SK-N-DZ (cell line): ENCODE measurements at regions not wholly inside any gene's neighbourhood (a gene's known extent, or its start where the extent isn't known, plus 50 kb on each side); places are given as distances from the start of the nearest gene placed in this dataset.

ENCODE experiments used
- DNase-seq: peaks from one replicate; pipeline ENCODE4 v3.0.0-alpha.2; 2015; ENCODE audit warnings: low spot score

DNA sequence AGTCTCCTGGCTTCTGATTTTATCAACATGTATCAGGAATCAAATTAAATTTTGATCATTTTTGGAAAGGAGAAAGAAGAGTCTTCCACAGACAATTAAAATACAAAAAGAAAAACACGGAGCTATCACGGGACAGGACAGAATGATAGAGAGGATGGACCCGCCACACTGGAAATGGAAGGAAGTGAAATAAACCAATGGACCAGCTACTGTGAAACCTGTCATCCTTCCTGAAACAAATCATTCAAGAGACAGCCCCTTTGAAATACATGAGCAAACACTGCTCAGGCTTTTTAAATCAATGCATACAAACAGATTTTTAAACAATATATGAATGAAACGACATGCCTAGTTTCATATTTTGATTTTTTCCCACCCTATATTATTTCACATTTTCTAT lies 339.4 kb downstream of the ACTL7B start:
- no peak for DNase-seq

- no peak for DNase-seq
Measured at GRCh38 chr9:108515856-108516255, 339.9 kb downstream of the ACTL7B start.

DNA sequence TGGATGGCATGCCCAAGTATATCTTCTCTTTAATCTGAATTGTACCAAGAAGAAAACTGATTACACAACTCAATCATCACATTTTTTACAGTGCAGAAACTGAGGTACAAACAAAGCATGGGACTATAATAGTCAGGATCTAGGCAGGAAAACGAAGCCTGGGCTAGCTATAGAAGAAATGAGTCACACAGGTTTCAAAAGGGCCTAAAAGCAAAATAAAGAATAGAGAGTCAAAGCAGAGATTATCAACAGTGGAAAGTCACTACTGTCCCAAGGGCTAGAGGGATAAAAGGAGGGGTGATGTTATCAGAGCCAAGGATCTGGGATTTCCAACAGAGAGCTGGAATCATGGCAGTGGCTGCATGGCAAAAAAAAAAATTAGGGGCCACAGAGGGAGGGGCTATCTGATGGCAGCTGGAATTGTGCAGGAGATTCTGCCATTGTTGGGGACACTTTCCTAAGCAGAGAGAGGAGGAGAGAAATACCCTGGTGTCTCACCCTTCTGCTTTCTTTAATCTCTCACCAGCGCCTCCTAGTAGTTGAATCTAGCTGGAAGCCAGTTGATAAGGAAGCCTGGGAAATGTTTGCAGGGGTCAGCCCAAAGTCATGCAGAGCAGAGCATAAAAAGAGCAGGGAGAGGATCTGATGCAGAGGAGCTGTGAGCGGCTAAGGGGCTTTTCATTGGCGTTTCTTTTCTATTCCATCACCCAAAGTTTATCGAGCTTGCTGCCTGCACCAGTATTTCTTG lies 343.2 kb downstream of the ACTL7B start:
- DNase-seq, result no peak

GRCh38 chr9:108511307-108511706 lies 344.5 kb downstream of the ACTL7B start:
- DNase-seq, result no peak

GRCh38 chr9:108496846-108497245 lies 358.9 kb downstream of the ACTL7B start:
- no peak for DNase-seq

DNA sequence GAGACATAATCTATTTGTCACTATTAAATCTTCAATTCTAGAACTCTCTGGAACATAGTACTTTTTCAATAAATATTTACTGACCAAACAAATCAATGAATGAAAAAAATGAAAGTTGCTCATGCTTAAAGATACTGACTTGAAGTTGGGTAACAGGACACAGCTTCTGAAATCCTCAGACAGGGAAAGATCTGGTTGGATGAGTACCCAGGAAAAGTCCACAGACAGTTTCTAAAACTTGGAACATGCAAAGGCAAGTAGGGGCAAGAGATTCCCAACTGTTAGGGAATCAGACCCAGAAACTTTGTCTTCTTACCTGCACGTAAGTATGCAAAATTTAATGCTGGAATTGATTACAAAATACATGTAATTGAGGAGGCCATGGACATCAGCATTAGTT lies 366.2 kb downstream of the ACTL7B start:
- no peak for DNase-seq

DNA sequence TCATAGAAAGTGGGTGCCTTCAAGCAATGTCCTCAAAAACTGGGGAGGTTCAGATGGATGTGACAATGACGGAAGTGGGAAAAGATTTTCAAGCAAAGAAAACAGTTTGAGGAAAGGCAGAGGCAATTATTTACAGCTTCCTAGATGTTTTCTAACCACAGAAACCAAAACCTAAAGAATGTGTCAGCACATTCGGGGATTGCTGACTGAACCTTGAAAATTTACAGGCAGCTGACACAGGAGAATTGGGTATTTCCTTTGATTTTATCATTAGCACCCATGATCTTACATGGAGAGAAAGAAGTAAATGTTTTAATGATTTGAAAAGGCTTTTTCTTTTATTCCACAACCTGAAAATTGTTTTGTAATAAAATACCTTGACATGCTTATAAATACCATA lies 369.0 kb downstream of the ACTL7B start:
- no peak for DNase-seq

DNA sequence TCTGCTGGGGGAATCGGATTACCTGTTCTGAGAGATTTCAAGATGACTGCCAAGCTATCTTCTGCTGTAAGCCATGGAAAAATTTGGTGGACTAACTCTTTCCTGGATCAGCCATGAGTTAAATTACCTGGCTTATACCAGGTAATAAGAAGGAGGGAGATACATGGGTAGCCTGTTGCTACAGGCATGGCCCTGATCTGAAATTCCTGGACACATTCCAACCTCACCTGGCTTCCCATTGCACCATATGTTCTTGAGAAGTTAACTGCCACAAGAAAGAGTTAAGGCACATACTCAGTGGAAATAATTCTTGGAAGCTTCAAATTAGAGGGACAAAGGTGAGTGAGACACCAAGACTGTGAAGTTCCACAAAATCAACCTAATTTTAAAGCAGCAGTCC lies 371.3 kb downstream of the ACTL7B start:
- no peak for DNase-seq

GRCh38 chr9:108483676-108484075 lies 372.1 kb downstream of the ACTL7B start:
- DNase-seq, result no peak

DNA sequence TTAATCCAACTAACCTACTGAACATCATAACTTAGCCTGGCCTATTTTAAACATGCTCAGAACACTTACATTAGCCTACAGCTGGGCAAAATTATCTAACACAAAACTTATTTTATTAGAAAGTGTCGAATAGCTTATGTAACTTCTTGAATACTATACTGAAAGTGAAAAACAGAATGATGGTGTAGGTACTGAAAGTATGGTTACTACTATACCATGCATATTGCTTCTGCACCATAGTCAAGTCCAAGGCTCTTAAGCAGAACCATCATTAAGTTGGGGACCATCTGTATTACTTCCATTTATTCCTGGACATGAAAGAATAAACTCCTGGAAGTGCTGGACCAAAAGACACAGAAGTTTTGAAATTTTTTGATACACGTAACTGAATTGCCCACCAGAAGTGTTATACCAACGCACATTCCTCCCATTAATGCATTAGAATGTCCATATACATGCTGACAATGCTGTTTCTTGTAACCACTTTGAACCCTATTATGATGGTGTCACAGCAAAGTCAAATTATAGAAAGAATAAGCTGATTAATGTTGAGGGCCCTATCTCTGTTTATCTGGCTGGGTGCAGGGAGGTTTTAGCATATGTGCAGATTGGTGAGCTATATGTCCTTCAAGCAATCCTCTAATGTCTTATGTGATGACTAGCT lies 375.7 kb downstream of the ACTL7B start:
- DNase-seq, result no peak

GRCh38 chr9:108478431-108479332 lies 377.1 kb downstream of the ACTL7B start:
- no peak for DNase-seq

- no peak for DNase-seq
Measured at GRCh38 chr9:108477529-108478006, 378.2 kb downstream of the ACTL7B start.

DNA sequence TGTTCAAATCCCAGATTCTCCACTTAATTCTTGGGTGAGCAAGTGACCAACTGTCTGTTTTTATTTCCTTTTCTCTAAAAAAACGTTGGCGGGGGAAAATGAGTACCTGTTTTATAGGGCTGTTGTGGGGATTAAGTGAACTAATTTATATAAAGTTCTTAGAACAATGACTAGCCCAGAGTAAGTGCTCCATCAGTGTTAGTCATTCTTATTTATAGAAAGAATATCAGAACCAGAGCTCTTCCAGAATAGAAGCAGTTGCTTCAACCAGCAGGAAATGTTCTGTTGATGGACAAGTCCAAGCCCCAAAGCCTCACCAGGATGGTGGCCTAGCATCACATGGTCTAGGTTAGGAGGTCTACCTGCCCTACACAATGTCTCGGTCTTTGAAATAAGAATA lies 379.2 kb downstream of the ACTL7B start:
- no peak for DNase-seq

DNA sequence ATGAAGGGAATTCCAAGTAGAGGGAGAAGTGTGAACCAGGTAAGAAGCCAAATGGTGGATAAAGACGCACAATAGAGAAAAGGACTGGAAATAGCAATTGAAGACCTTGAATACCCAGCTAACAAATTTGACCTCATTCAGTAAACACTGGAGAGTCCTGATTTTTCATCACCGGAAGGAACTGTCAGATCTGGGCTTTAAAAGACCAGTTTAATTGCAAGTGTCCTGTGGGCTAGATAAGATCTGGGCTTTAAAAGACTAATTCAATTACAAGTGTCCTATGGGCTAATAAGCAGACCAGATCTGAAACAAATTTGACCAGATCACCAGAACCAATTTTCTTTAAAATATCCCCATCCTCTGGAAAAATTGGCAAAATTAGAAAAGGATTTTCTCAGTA lies 380.0 kb downstream of the ACTL7B start:
- peak; percentile 3 for DNase-seq

- DNase-seq, result no peak
Measured at GRCh38 chr9:108474356-108474755, 381.4 kb downstream of the ACTL7B start.

DNA sequence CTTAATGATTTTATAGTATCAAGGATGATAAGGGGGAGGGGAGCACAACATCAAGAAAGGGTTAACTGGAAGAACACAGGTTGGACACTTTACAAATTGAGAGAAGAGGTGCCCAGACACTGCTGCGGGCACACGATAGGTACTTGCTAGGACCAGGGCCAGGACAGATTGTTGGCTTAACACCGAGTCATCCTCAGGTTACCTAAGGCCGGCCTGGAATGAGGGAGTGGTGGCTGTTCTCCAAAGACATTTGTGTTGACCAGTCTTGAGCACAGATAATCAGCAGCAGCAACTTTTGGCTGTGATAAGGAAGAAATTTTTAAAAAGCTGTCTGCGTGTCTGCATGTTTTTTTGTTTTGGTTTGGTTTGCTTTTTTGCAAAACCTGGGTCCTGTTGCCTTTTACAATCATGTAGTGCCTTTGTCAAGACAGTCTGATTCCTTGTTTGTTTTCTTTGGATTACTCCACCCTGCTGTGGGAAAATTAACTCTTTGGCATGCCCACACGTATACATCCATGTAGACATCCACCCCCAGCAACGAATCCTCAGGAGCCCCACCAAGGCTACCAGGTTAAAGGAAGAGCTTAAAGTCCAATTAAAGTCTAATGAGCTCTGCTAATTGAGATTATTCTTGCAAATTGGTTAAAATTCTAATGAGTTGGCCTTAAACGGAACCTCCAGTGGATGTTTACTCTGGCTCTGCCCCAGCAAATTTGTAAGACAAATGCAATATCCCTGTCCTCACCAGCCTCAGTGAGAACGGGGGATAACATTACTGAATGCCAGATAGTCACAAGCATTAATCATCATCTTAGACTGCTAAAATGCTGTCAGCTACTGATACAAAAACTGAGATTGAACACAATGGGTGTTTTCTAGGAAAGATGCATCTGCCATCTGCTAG lies 382.3 kb downstream of the ACTL7B start:
- no peak for DNase-seq

DNA sequence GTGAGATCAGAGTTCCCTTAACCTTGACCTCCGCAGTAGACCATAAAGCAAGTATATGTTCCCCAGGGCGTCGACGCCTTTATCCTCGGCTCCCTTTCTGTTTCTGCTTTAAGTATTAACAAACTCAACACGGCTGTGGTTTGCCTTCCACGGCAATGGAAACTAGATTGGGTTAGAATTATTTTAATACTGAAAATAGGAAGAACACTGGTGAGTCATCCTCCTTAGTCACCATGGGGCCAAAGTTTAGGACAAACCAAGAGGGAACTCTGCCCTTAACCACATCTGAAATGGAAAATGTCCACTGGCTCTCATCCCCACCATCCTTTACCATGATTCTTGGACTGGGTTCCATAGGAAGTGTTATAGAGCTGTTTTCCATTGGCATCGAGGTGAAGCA lies 386.1 kb downstream of the ACTL7B start:
- no peak for DNase-seq

GRCh38 chr9:108468364-108468763 lies 387.4 kb downstream of the ACTL7B start:
- DNase-seq, result no peak

GRCh38 chr9:108467653-108468324 lies 388.0 kb downstream of the ACTL7B start:
- DNase-seq, result no peak

- no peak for DNase-seq
Measured at GRCh38 chr9:108467161-108467560, 388.6 kb downstream of the ACTL7B start.

DNA sequence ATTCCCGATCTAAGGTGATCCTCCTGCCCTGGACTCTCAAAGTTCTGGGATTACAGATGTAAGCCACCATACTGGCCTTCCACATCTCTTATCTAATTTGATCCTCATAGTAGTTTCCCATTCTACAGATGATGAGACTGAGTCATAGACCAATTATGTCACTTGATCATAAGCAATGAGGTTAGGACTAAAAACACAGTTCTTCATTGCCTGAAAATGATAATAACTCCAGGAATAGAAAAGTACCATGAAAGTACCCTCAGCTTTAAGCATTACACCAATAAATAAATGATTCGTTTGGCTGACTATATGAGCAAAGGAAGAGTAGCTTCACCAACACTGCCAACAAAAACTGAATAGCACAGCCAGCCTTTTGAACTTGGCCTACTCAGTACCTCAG lies 389.5 kb downstream of the ACTL7B start:
- no peak for DNase-seq
